Natural killer cell (primary cell): ENCODE measurements at regions not wholly inside any gene's neighbourhood (a gene's known extent, or its start where the extent isn't known, plus 50 kb on each side); places are given as distances from the start of the nearest gene placed in this dataset.

Experiments
- ATAC-seq, 3 donors: fragments of 150-1000 bp in 2 of 3; fragments of 200-7000 bp in 1 of 3; cut with Tn5 transposase; 1 replicate in 1 of 3; 2 replicates in 2 of 3; pipeline ENCODE4 v1.10.0; 2021; ENCODE audit warnings: mild to moderate bottlenecking in 2 of 3, moderate library complexity in 2 of 3
- DNase-seq, 2 donors: peaks; one replicate each; pipeline versions ENCODE4 v3.0.0 to v3.0.0-alpha.2; 2013 to 2021; ENCODE audit warnings: mixed read lengths in 1 of 2
- H3K27ac ChIP-seq: one replicate; pipeline ENCODE4 v1.5.1; 2013; ENCODE audit warnings: mild to moderate bottlenecking, low read length
- H3K27me3 ChIP-seq: one replicate; pipeline ENCODE4 v1.6.1; 2013; ENCODE audit warnings: low read length; ENCODE audit not compliant: control insufficient read depth, insufficient read depth
- H3K36me3 ChIP-seq: one replicate; pipeline ENCODE4 v1.6.1; 2013; ENCODE audit warnings: low read length; ENCODE audit not compliant: control insufficient read depth, insufficient read depth
- H3K4me1 ChIP-seq: one replicate; pipeline ENCODE4 v1.6.1; 2013; ENCODE audit warnings: low read length; ENCODE audit not compliant: control insufficient read depth, insufficient read depth
- H3K4me3 ChIP-seq: one replicate; pipeline ENCODE4 v1.5.1; 2013; ENCODE audit warnings: low read length
- H3K9me3 ChIP-seq: one replicate; pipeline ENCODE4 v1.6.1; 2013; ENCODE audit warnings: low read length; ENCODE audit not compliant: control insufficient read depth, insufficient read depth
- H3K27ac Mint-ChIP-seq, 2 donors: one replicate each; pipeline ENCODE4 v1.8.0; 2022; ENCODE audit warnings: mild to moderate bottlenecking in 2 of 2, mixed read lengths in 2 of 2, moderate library complexity in 1 of 2
- H3K27me3 Mint-ChIP-seq, 2 donors: one replicate each; pipeline ENCODE4 v1.8.0; 2022; ENCODE audit warnings: low read depth in 2 of 2, mixed read lengths in 2 of 2
- H3K36me3 Mint-ChIP-seq: one replicate; pipeline ENCODE4 v1.8.0; 2022; ENCODE audit warnings: mixed read lengths
- H3K4me1 Mint-ChIP-seq, 2 donors: one replicate each; pipeline ENCODE4 v1.8.0; 2022; ENCODE audit warnings: mixed read lengths in 2 of 2
- H3K4me3 Mint-ChIP-seq: one replicate; pipeline ENCODE4 v1.8.0; 2022; ENCODE audit warnings: mild to moderate bottlenecking, moderate library complexity, mixed read lengths
- H3K9me3 Mint-ChIP-seq, 2 donors: one replicate each; pipeline ENCODE4 v1.8.0; 2022; ENCODE audit warnings: mixed read lengths in 2 of 2
- CTCF ChIP-seq: fragments of 200-600 bp; IDR thresholded peaks from one replicate; pipeline ENCODE4 v1.8.0; 2022; ENCODE audit warnings: antibody characterized with exemption
- WGBS: methylation state at CpG from one replicate; pipeline ENCODE4 v1.1.7; 2013; ENCODE audit warnings: missing lambda C conversion rate; ENCODE audit not compliant: insufficient coverage; 5-methylcytosine and 5-hydroxymethylcytosine counted together
- intact Hi-C: fragments of 100-400 bp; cut with micrococcal nuclease; formaldehyde crosslinking; loops from one replicate; pipeline ENCODE4 v1.14.2; 2022

GRCh38 chr19:57052081-57052480 lies 67.7 kb upstream of the USP29 start:
- Histone ChIP-seq H3K27ac (no peak overlapping the region), H3K27me3 (no peaks in the 10 kb centered on the region), H3K4me1 (no peaks in the 10 kb centered on the region), H3K4me3 (no peak overlapping the region), H3K36me3 (no peaks in the 10 kb centered on the region), H3K9me3 (peaks cover 28% of the 10 kb centered on the region)
- Mint-ChIP-seq H3K27ac (no peak overlapping the region), H3K36me3 (no peaks in the 10 kb centered on the region), H3K27me3 (no peaks in the 10 kb centered on the region), H3K4me1 (no peaks in the 10 kb centered on the region), H3K4me3 (no peak overlapping the region), H3K9me3 (peaks cover 9 to 17% of the 10 kb centered on the region in 2 donors)
- TF ChIP-seq CTCF = no peak
- 62% methylated on average over 2 of the region's 3 CpGs for WGBS
- intact Hi-C loops = no loop called here
- DNase-seq (no peak), ATAC-seq (no peak)

GRCh38 chr19:57053401-57053800 lies 66.4 kb upstream of the USP29 start:
- H3K27ac ChIP-seq = no peak overlapping the region
- no peak for TF ChIP-seq CTCF
- Mint-ChIP-seq H3K4me1 (no peaks in the 10 kb centered on the region), H3K9me3 (peaks cover 5 to 17% of the 10 kb centered on the region in 2 donors), H3K27me3 (no peaks in the 10 kb centered on the region), H3K27ac (no peak overlapping the region), H3K4me3 (no peak overlapping the region), H3K36me3 (no peaks in the 10 kb centered on the region)
- no peak for ATAC-seq
- DNase-seq = no peak
- no peaks in the 10 kb centered on the region for H3K36me3 ChIP-seq
- peaks cover 24% of the 10 kb centered on the region for H3K9me3 ChIP-seq
- H3K27me3 ChIP-seq = no peaks in the 10 kb centered on the region
- WGBS = 91% methylated on average over 12 of the region's 12 CpGs
- no peaks in the 10 kb centered on the region for H3K4me1 ChIP-seq
- no peak overlapping the region for H3K4me3 ChIP-seq
- intact Hi-C loops = no loop called here

- DNase-seq (no peak), ATAC-seq (no peak)
- H3K27ac Mint-ChIP-seq = no peak overlapping the region
- H3K4me3 Mint-ChIP-seq = no peak overlapping the region
- no peak overlapping the region for H3K4me3 ChIP-seq
- H3K27ac ChIP-seq = no peak overlapping the region
- no peaks in the 10 kb centered on the region for H3K27me3 ChIP-seq
- no peaks in the 10 kb centered on the region for H3K36me3 Mint-ChIP-seq
- WGBS = 95% methylated on average over 4 of the region's 5 CpGs
- no peaks in the 10 kb centered on the region for H3K4me1 Mint-ChIP-seq
- no peaks in the 10 kb centered on the region for H3K4me1 ChIP-seq
- H3K27me3 Mint-ChIP-seq = no peaks in the 10 kb centered on the region
- intact Hi-C loops = no loop called here
- peaks cover 18% of the 10 kb centered on the region for H3K9me3 ChIP-seq
- no peak for TF ChIP-seq CTCF
- peaks cover 10 to 22% of the 10 kb centered on the region in 2 donors for H3K9me3 Mint-ChIP-seq
- H3K36me3 ChIP-seq = no peaks in the 10 kb centered on the region
These were observed 63.8 kb upstream of the USP29 start for GRCh38 chr19:57055956-57056355.

GRCh38 chr19:57057036-57057686 lies 62.6 kb upstream of the USP29 start:
- Histone ChIP-seq H3K9me3 (peaks cover 19% of the 10 kb centered on the region), H3K27me3 (no peaks in the 10 kb centered on the region), H3K27ac (no peak overlapping the region), H3K4me1 (no peaks in the 10 kb centered on the region), H3K36me3 (no peaks in the 10 kb centered on the region), H3K4me3 (no peak overlapping the region)
- Mint-ChIP-seq H3K4me3 (no peak overlapping the region), H3K27ac (no peak overlapping the region), H3K9me3 (peaks cover 19 to 25% of the 10 kb centered on the region in 2 donors), H3K27me3 (no peaks in the 10 kb centered on the region), H3K36me3 (no peaks in the 10 kb centered on the region), H3K4me1 (no peaks in the 10 kb centered on the region)
- ATAC-seq = no peak
- intact Hi-C loops = no loop called here
- DNase-seq = no peak
- TF ChIP-seq CTCF = no peak
- WGBS = 80% methylated on average over 16 of the region's 16 CpGs
